K562 (cell line): ENCODE measurements at regions not wholly inside any gene's neighbourhood (a gene's known extent, or its start where the extent isn't known, plus 50 kb on each side); places are given as distances from the start of the nearest gene placed in this dataset.

Source experiments
- ATAC-seq: fragments of 200-7000 bp; cut with Tn5 transposase; 3 replicates; pipeline ENCODE4 v1.9.1; 2020; ENCODE audit warnings: moderate library complexity
- BruUV-seq: library from RNA; stranded (reverse); fragments of 400-500 nt; replicated peaks from 2 replicates; lab custom pipeline; 2021; lab: Mats Ljungman, UMichigan
- CTCF ChIA-PET: fragments of 300-600 bp; formaldehyde crosslinking; extraction: SDS; loops from one replicate; lab custom pipeline; 2021; ENCODE audit warnings: low intra/inter-chr PET ratio; lab: Yijun Ruan, JAX
- POLR2A ChIA-PET: fragments of 300-600, 350-650 bp; sonication (Branson Sonifier 250); formaldehyde crosslinking; extraction: SDS; loops from one replicate; lab custom pipeline; 2021; ENCODE audit warnings: antibody characterized with exemption, inconsistent platforms; lab: Yijun Ruan, JAX
- DNase-seq, 4 experiments: peaks; one replicate each; pipeline versions ENCODE4 v3.0.0 to v3.0.0-alpha.2; 2011 to 2018; ENCODE audit warnings: low spot score in 3 of 4, mixed read lengths in 3 of 4; ENCODE audit errors: extremely low read depth in 1 of 4
- FAIRE-seq: peaks from 2 replicates; lab custom pipeline; 2011; peaks lifted over from hg19 to GRCh38; lab: Jason Lieb, UNC
- H2AFZ ChIP-seq: 2 replicates; pipeline ENCODE4 v1.6.0; 2011; ENCODE audit warnings: low read depth, low read length, control low read depth, inconsistent platforms
- H3K27ac ChIP-seq: fragments of 200-600 bp; 3 replicates; pipeline ENCODE4 v1.8.0; 2011; ENCODE audit warnings: low read depth, mild to moderate bottlenecking, control low read depth, inconsistent platforms, low read length, moderate library complexity, mixed read lengths; ENCODE audit errors: extremely low read depth
- H3K27me3 ChIP-seq, 2 experiments: fragments of 300-600 bp in 1 of 2; 2 replicates in 1 of 2; 3 replicates in 1 of 2; pipeline versions ENCODE4 v1.6.0 to v1.8.0; 2011; ENCODE audit warnings: inconsistent platforms in 2 of 2, low read length in 2 of 2, mild to moderate bottlenecking in 1 of 2, mixed read lengths in 1 of 2, moderate library complexity in 1 of 2; ENCODE audit not compliant: control insufficient read depth in 2 of 2, insufficient read depth in 2 of 2
- H3K36me3 ChIP-seq: fragments of 300-600 bp; 3 replicates; pipeline ENCODE4 v1.8.0; 2011; ENCODE audit warnings: mild to moderate bottlenecking, low read length, inconsistent platforms; ENCODE audit not compliant: control insufficient read depth, insufficient read depth
- H3K4me1 ChIP-seq, 2 experiments: fragments of 200-600 bp in 1 of 2; replicated peaks in 1 of 2; 2 replicates in 1 of 2; 3 replicates in 1 of 2; pipeline versions ENCODE4 v1.5.1 to v1.8.0; 2011; ENCODE audit warnings: inconsistent platforms in 2 of 2, low read length in 2 of 2, mild to moderate bottlenecking in 1 of 2, mixed read lengths in 1 of 2, moderate library complexity in 1 of 2; ENCODE audit not compliant: control insufficient read depth in 2 of 2, insufficient read depth in 2 of 2
- H3K4me2 ChIP-seq: 2 replicates; pipeline ENCODE4 v1.6.1; 2011; ENCODE audit warnings: low read length, control low read depth, inconsistent platforms, mixed read lengths; ENCODE audit not compliant: insufficient read depth
- H3K4me3 ChIP-seq: fragments of 200-600 bp; sonication (generic), shearing (Covaris generic); 2 replicates; pipeline ENCODE4 v1.5.1; 2016; ENCODE audit warnings: control low read depth, inconsistent platforms
- H3K79me2 ChIP-seq: fragments of 200-600 bp; 3 replicates; pipeline ENCODE4 v1.8.0; 2011; ENCODE audit warnings: low read length, inconsistent platforms; ENCODE audit not compliant: control insufficient read depth, insufficient read depth
- H3K9ac ChIP-seq, 2 experiments: 2 replicates each; pipeline versions ENCODE4 v1.6.0 to v1.6.1; 2011; ENCODE audit warnings: low read depth in 2 of 2, low read length in 2 of 2, control low read depth in 1 of 2, inconsistent platforms in 1 of 2, mild to moderate bottlenecking in 1 of 2, mixed read lengths in 1 of 2; ENCODE audit not compliant: insufficient read depth in 1 of 2
- H3K9me1 ChIP-seq: one replicate; pipeline ENCODE4 v1.6.0; 2011; ENCODE audit warnings: inconsistent platforms, mild to moderate bottlenecking, low read length, moderate library complexity; ENCODE audit not compliant: control insufficient read depth, insufficient read depth
- H3K9me3 ChIP-seq: replicated peaks from 2 replicates; pipeline ENCODE4 v1.5.1; 2011; ENCODE audit warnings: low read depth, low read length, inconsistent platforms; ENCODE audit not compliant: control insufficient read depth, insufficient read depth
- H4K20me1 ChIP-seq: replicated peaks from 2 replicates; pipeline ENCODE4 v1.6.1; 2011; ENCODE audit warnings: low read length, inconsistent platforms, mixed read lengths; ENCODE audit not compliant: control insufficient read depth, insufficient read depth
- CTCFL ChIP-seq: IDR thresholded peaks from 2 replicates; pipeline ENCODE4 v1.6.1; 2011; ENCODE audit warnings: borderline replicate concordance, low read depth, mild to moderate bottlenecking, moderate library complexity, low read length; ENCODE audit not compliant: insufficient read depth, poor library complexity, severe bottlenecking
- CXXC5 ChIP-seq: fragments of 250-450 bp; sonication (Bioruptor Pico); IDR thresholded peaks from 2 replicates; pipeline ENCODE4 v1.8.0; 2022; ENCODE audit warnings: inconsistent platforms, mild to moderate bottlenecking, moderate library complexity
- FOXJ3 ChIP-seq: sonication (generic); formaldehyde crosslinking; IDR thresholded peaks from 2 replicates; pipeline ENCODE4 v1.4.0; 2020; ENCODE audit warnings: mild to moderate bottlenecking, missing genetic modification reagents
- HDAC8 ChIP-seq: fragments of 450-650 bp; IDR thresholded peaks from 2 replicates; pipeline ENCODE4 v1.6.1; 2016; ENCODE audit warnings: mild to moderate bottlenecking, missing genetic modification characterization, moderate library complexity, missing compliant biosample characterization
- HMGXB4 ChIP-seq: sonication (generic); formaldehyde crosslinking; IDR thresholded peaks from 2 replicates; pipeline ENCODE4 v1.8.1; 2023; ENCODE audit warnings: mild to moderate bottlenecking, missing genetic modification reagents
- HNRNPH1 ChIP-seq: fragments of 200-400 bp; formaldehyde crosslinking; optimal IDR thresholded peaks from 2 replicates; pipeline ENCODE3; 2017; ENCODE audit warnings: low read depth, mild to moderate bottlenecking, low read length, moderate library complexity
- HNRNPLL ChIP-seq: fragments of 200-400 bp; formaldehyde crosslinking; IDR thresholded peaks from 2 replicates; pipeline ENCODE4 v1.6.1; 2017; ENCODE audit warnings: low read length, low read depth, mild to moderate bottlenecking; ENCODE audit not compliant: poor library complexity, severe bottlenecking
- MTA1 ChIP-seq: fragments of 450-650 bp; IDR thresholded peaks from 2 replicates; pipeline ENCODE4 v1.6.1; 2017; ENCODE audit warnings: borderline replicate concordance
- NCOA6 ChIP-seq: fragments of 450-650 bp; IDR thresholded peaks from 2 replicates; pipeline ENCODE4 v1.6.1; 2017; ENCODE audit warnings: mild to moderate bottlenecking
- PHTF2 ChIP-seq: fragments of 250-450 bp; sonication (Bioruptor Pico); IDR thresholded peaks from 2 replicates; pipeline ENCODE4 v1.5.0; 2021; ENCODE audit warnings: mild to moderate bottlenecking
- POLR2G ChIP-seq: fragments of 200-400 bp; formaldehyde crosslinking; IDR thresholded peaks from 2 replicates; pipeline ENCODE4 v1.6.1; 2017; ENCODE audit warnings: low read depth, mild to moderate bottlenecking, antibody characterized with exemption, low read length, moderate library complexity
- SMAD1 ChIP-seq: fragments of 150-350 bp; IDR thresholded peaks from 2 replicates; pipeline ENCODE4 v1.6.1; 2014; ENCODE audit warnings: low read length, low read depth; ENCODE audit not compliant: partially characterized antibody
- ZBTB9 ChIP-seq: fragments of 450-650 bp; formaldehyde crosslinking; IDR thresholded peaks from 2 replicates; pipeline ENCODE4 v1.4.0; 2020; ENCODE audit warnings: mild to moderate bottlenecking, moderate library complexity
- ZFPM2 ChIP-seq: fragments of 250-450 bp; sonication (Bioruptor Pico); IDR thresholded peaks from 2 replicates; pipeline ENCODE4 v1.5.1; 2022; ENCODE audit warnings: mild to moderate bottlenecking
- ZNF277 ChIP-seq: fragments of 250-450 bp; sonication (Bioruptor Pico); IDR thresholded peaks from 2 replicates; pipeline ENCODE4 v1.8.0; 2022; ENCODE audit warnings: inconsistent platforms, mild to moderate bottlenecking, moderate library complexity, borderline replicate concordance
- WGBS: fragments of 100-300 bp; shearing (Covaris generic); methylation state at CpG from one replicate; pipeline ENCODE4 v1.1.6; 2016; ENCODE audit warnings: low coverage, mixed read lengths; ENCODE audit not compliant: insufficient coverage; ENCODE audit errors: missing lambda C conversion rate; 5-methylcytosine and 5-hydroxymethylcytosine counted together
- in situ Hi-C: fragments of 300-500 bp; cut with MboI; formaldehyde crosslinking; loops from 4 replicates; pipeline ENCODE4 v1.15.0; 2018; ENCODE audit warnings: inconsistent platforms, mixed read lengths
- intact Hi-C: fragments of 100-400 bp; cut with micrococcal nuclease; formaldehyde crosslinking; loops from 2 replicates; pipeline ENCODE4 v1.14.2; 2022

GRCh38 chr12:76256904-76257303 lies 91.3 kb downstream of the BBS10 start:
- Histone ChIP-seq H3K4me3 (no peak overlapping the region), H3K36me3 (no peaks in the 10 kb centered on the region), H4K20me1 (no peaks in the 10 kb centered on the region), H3K27ac (no peak overlapping the region), H2AFZ (no peak overlapping the region), H3K9me3 (no peaks in the 10 kb centered on the region), H3K9me1 (no peaks in the 10 kb centered on the region), H3K9ac (no peak overlapping the region), H3K27me3 (peaks cover 0 to 2% of the 10 kb centered on the region in 2 experiments; a peak in 2 of 5 replicates), H3K4me1 (no peaks in the 10 kb centered on the region), H3K4me2 (no peak overlapping the region), H3K79me2 (no peaks in the 10 kb centered on the region)
- DNase-seq (no peak), ATAC-seq (no peak), FAIRE-seq (peak; percentile 60)
- no TSS peak for BruUV-seq
- ChIA-PET CTCF (no interaction called here), POLR2A (interaction anchor here (0.6 kb wide), 1 partner anchor 11 kb away, joined by 3 read pairs; no protein-coding TSS in a partner anchor)
- intact Hi-C loops (no loop called here), in situ Hi-C loops (no loop called here)
- TF ChIP-seq CXXC5 (CRISPR knock-in tag) (no peak), SMAD1 (no peak), CTCFL (no peak), HNRNPLL (no peak), HNRNPH1 (no peak), ZNF277 (no peak), HDAC8 (tag) (no peak), ZBTB9 (CRISPR knock-in tag) (no peak), HMGXB4 (CRISPR knock-in tag) (no peak), ZFPM2 (CRISPR knock-in tag) (no peak), MTA1 (no peak), NCOA6 (no peak), PHTF2 (CRISPR knock-in tag) (no peak), POLR2G (no peak), FOXJ3 (CRISPR knock-in tag) (no peak)
- WGBS, result 0% methylated on average over 1 of the region's 1 CpG
